ENCODE measurements at regions not wholly inside any gene's neighbourhood (a gene's known extent, or its start where the extent isn't known, plus 50 kb on each side); places are given as distances from the start of the nearest gene placed in this dataset.

- Histone ChIP-seq H3K9me3 (ENCODE audit: control insufficient read depth, insufficient read depth, low read depth, low read length) (no peaks in the 10 kb centered on the region), H3K4me3 (ENCODE audit: low read depth in 2 of 2, low read length in 2 of 2) (no peak overlapping the region), H3K36me3 (ENCODE audit: control insufficient read depth, insufficient read depth, low read length) (no peaks in the 10 kb centered on the region), H3K27me3 (ENCODE audit: control insufficient read depth, insufficient read depth, low read length) (no peaks in the 10 kb centered on the region), H3K27ac (ENCODE audit: low read length) (no peak overlapping the region), H3K4me1 (ENCODE audit: control insufficient read depth, insufficient read depth, low read length) (no peaks in the 10 kb centered on the region)
- ATAC-seq (no peak), DNase-seq (ENCODE audit: low read depth, low spot score) (no peak)
- CTCF ChIA-PET = no interaction called here
- intact Hi-C loops (cut with micrococcal nuclease; ENCODE audit: unreplicated experiment) = no loop called here
- BruUV-seq (replicated peaks) = no TSS peak
- no peak for TF ChIP-seq POLR2AphosphoS5 (IDR thresholded peaks at IDR 0.05; ENCODE audit: low read depth, low read length)
- TF ChIP-seq CTCF (IDR thresholded peaks at IDR 0.05) = no peak
- TF ChIP-seq REST (IDR thresholded peaks at IDR 0.05; ENCODE audit: insufficient read depth in 1 of 2, low read depth in 2 of 2, low read length in 1 of 2) = no peak
- no peak for TF ChIP-seq SIN3A (IDR thresholded peaks at IDR 0.05; ENCODE audit: borderline replicate concordance, insufficient read depth, low read depth, low read length)
- TF ChIP-seq TCF7L2 (IDR thresholded peaks at IDR 0.05; ENCODE audit: low read depth, low read length) = no peak
- POLR2A ChIA-PET = no interaction called here
- in situ Hi-C loops (cut with HindIII; ENCODE audit: low pct_unique_long_range_greater_than_20kb, low sequenced_read_pairs) = no loop called here
Observed at GRCh38 chr1:94743862-94744261, 76.3 kb upstream of the SLC44A3 start.

- intact Hi-C loops (cut with micrococcal nuclease; ENCODE audit: unreplicated experiment) (no loop called here), in situ Hi-C loops (cut with HindIII; ENCODE audit: low pct_unique_long_range_greater_than_20kb, low sequenced_read_pairs) (no loop called here)
- Histone ChIP-seq H3K4me1 (ENCODE audit: control insufficient read depth, insufficient read depth, low read length) (no peaks in the 10 kb centered on the region), H3K27ac (ENCODE audit: low read length) (no peak overlapping the region), H3K36me3 (ENCODE audit: control insufficient read depth, insufficient read depth, low read length) (no peaks in the 10 kb centered on the region), H3K27me3 (ENCODE audit: control insufficient read depth, insufficient read depth, low read length) (no peaks in the 10 kb centered on the region), H3K9me3 (ENCODE audit: control insufficient read depth, insufficient read depth, low read depth, low read length) (no peaks in the 10 kb centered on the region), H3K4me3 (ENCODE audit: low read depth in 2 of 2, low read length in 2 of 2) (no peak overlapping the region)
- DNase-seq (ENCODE audit: low read depth, low spot score) = no peak
- ATAC-seq = no peak
- BruUV-seq (replicated peaks) = no TSS peak
- ChIA-PET POLR2A (no interaction called here), CTCF (no interaction called here)
- TF ChIP-seq TCF7L2 (IDR thresholded peaks at IDR 0.05; ENCODE audit: low read depth, low read length) (no peak), REST (IDR thresholded peaks at IDR 0.05; ENCODE audit: insufficient read depth in 1 of 2, low read depth in 2 of 2, low read length in 1 of 2) (no peak), CTCF (IDR thresholded peaks at IDR 0.05) (no peak), SIN3A (IDR thresholded peaks at IDR 0.05; ENCODE audit: borderline replicate concordance, insufficient read depth, low read depth, low read length) (no peak), POLR2AphosphoS5 (IDR thresholded peaks at IDR 0.05; ENCODE audit: low read depth, low read length) (no peak)
Observed at GRCh38 chr1:94741996-94742395, 78.2 kb upstream of the SLC44A3 start.
